Left renal pelvis (tissue), 4 donors: ENCODE measurements at regions not wholly inside any gene's neighbourhood (a gene's known extent, or its start where the extent isn't known, plus 50 kb on each side); places are given as distances from the start of the nearest gene placed in this dataset.
"Not testable (repeated sequence)": the region's sequence is repeated elsewhere in the genome, so short reads cannot be mapped to it uniquely, and the experiment has no call there.

Experiments
- DNase-seq, 4 donors: peaks; one replicate each; pipeline ENCODE4 v3.0.0-alpha.2; 2013; ENCODE audit warnings: low read depth in 4 of 4, low spot score in 3 of 4

DNA sequence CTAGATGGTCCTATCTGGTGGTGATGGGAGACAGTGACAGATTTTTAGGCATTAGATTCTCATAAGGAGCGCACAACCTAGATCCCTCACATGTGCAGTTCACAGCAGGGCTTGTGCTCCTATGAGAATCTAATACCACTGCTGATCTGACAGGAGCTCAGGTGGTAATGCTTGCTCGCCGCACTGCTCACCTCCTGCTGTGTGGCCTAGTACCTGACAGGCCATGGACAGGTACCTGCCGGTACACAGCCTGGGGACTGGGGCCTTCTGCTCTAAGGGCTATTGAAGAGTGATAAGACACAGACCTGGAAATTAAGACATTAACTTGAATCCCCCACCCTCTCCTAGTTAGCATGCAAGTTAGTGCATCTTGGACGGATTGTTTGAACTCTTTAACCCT lies 64.4 kb downstream of the KLRB1 start:
- DNase-seq: not testable (repeated sequence)

GRCh38 chr12:9542827-9543226 lies 64.9 kb downstream of the KLRB1 start:
- not testable (repeated sequence) for DNase-seq

DNA sequence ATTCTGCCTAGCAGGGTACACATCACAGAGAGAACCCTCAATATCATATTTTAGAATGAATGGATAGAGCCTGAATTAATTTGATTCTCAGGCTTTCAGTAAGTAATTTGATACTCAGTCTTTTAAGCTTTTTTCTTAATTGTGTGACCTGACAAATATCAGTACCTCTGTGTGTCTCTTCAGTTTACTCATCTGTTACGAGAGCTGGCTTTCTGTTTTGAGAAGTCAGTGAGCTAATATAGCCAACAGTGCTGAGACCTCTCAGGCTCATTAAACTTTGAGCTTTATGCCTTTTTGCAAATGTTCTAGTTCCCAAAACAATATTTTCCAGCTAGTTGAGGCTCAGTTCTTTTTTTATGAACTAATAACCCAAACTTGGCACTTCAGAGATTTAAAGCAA lies 91.8 kb downstream of the KLRB1 start:
- DNase-seq: not testable (repeated sequence)

DNA sequence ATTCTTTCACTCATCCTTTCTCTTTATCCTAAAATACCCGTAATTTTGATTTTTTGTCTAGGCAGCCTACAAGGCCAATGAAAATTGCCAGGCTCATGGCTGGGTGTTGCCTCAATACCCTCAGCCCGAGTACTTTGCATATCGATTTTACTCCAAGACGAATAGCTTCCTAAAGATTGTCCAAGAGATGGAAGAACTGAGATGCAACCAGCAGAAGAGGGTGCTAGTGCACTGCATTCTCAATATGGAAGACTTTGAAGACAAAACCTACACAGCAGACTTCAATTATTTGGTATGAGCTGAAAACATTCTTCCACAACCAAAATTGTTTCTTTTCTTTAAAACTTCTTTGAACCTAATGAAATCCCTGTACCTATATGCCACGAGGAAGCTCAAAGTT lies 95.0 kb downstream of the KLRB1 start:
- not testable (repeated sequence) for DNase-seq

DNA sequence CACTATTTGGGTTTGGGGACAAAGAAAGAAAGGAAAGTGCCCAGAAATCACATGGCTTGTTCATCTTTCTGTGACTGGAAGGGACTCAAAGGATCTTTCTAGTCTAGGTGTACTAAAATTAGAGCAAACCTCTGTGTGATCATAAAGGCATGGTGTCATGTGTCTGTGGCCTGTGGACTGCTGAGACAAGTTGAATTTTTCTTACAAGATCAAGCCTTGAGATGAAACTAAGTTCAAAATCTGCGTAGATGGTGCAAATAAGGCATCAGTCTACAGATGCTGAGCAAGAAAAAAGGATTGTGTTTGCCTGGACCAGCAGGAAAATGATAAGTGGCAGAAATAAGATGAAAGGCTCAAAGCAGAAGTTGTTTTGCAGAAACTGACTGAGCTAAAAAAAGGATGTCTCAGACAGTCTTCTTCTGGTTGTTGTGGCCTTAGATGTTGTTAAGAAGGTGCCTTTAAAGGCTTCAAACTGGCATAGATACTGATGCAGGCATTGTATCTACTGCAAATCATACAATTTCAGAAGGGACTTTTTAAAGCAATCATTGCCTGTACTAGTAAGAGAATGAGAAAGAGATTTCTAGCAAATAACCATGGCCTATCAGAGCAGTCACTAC lies 97.2 kb downstream of the KLRB1 start:
- DNase-seq: not testable (repeated sequence)

- no peak for DNase-seq
These were observed 98.1 kb downstream of the KLRB1 start for GRCh38 chr12:9509464-9510161.

- DNase-seq: no peak
These were observed 101.0 kb downstream of the KLRB1 start for GRCh38 chr12:9506746-9507145.

DNA sequence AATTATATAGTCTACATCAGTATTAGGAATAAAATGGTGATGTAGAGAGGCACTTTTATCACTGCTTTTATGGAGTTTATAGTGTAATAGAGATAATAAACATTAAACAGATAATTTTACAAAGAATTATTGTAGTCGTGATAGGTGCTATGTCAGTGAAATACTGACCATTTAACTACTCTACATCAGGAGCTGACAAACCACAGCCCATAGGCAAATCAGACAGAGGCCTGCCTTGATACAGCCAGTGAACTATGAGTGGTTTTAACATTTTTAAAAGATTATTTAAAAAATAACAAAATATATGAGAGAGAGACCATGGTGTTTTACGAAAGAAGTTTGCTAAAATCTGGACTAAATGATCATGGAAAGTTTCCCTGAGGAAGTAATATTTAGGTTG lies 104.3 kb downstream of the KLRB1 start:
- not testable (repeated sequence) for DNase-seq

- DNase-seq: not testable (repeated sequence)
These were observed 104.9 kb downstream of the KLRB1 start for GRCh38 chr12:9502845-9503244.

GRCh38 chr12:9493325-9493724 lies 114.4 kb downstream of the KLRB1 start:
- DNase-seq: not testable (repeated sequence)

DNA sequence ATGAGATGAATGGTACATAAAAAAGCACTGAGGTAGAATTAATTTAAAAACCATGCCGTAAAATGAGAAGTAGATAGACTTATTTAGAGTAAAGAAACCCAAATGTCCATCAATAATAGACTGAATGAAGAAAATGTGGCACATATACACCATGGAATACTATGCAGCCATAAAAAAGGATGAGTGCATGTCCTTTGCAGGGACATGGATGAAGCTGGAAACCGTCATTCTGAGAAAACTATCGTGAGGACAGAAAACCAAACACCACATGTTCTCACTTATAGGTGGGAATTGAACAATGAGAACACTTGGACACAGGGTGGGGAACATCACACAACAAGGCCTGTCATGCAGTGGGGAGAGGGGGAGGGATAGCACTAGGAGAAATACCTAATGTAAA lies 126.4 kb downstream of the KLRB1 start:
- not testable (repeated sequence) for DNase-seq

DNA sequence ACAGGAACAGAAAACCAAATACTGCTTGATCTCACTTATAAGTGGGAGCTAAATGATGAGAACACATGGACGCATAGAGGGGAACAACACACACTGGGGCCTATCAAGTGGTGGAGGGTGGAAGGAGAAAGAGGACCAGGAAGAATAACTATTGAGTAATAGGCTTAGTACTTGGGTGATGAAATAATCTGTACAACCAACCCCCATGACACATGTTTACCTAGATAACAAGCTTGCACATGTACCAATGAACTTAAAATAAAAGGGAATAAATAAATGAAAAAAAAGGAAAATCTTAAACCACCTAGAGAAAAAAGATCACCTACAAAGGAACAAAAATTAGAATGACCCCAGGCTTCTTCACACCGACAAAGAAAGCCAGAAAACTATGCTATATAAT lies 133.5 kb downstream of the KLRB1 start:
- not testable (repeated sequence) for DNase-seq

- not testable (repeated sequence) for DNase-seq
These were observed 134.1 kb downstream of the KLRB1 start for GRCh38 chr12:9473638-9474037.

DNA sequence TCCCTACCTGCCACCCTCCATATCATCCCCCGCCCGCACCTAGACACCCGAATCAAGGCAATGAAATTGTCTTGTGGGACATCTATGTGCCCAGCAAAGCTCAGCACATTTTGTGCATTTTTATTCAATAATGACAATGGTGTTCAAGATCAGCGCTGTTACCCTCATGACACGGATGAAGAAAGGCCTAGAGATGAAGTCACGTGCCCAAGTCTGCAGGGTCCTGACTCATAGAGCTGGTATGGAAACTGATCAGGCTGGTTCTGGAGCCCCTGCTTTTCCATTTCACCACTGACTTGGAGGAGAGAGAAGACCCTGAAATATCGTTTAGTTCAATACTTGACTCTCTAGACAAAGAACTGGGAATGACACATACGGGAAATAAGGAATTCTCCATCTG lies 136.2 kb downstream of the KLRB1 start:
- DNase-seq: not testable (repeated sequence)

DNA sequence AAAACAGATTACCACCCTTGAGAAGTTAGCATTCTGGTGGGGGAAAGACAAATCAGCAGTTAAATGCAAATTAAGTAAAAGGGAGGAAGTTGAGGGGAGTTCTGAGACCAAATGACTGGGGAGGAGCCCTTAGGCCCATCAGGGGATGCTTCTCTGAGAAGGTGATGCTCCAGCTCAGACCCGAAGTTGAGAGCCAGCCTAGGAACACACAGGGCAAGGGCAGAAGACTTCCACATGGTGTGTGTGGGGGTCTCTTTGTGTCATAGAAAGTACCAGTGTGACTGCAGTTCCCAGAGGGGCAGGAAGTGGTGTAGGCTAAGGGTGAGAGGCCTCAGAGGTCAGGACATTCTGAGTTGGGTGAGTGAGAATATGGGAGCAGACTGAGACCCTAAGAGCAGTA lies 137.3 kb downstream of the KLRB1 start:
- DNase-seq: not testable (repeated sequence)

- not testable (repeated sequence) for DNase-seq
These were observed 137.8 kb downstream of the KLRB1 start for GRCh38 chr12:9469956-9470355.

DNA sequence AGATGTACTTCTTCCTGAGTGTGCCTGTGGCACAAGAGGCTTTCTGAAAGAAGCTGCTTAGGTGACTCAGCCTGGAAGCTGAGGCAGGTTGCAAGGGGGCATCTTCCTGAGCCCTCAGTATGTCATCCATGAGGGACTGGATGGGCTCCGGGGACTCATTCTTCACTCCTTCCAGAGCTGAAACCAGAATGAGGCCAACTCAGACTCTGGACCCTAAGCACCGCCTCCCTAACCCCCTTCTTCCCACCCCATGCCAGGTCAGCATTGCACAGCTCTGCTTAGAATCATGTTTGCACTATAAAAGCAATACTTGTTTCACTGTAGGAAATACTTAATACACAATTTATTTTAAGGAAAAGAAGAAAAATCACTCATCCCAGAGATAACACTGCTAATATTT lies 138.3 kb downstream of the KLRB1 start:
- not testable (repeated sequence) for DNase-seq

GRCh38 chr12:9468998-9469397 lies 138.7 kb downstream of the KLRB1 start:
- peak in 2 of 4 donors; percentile 26 to 42 for DNase-seq

- not testable (repeated sequence) for DNase-seq
These were observed 139.6 kb downstream of the KLRB1 start for GRCh38 chr12:9468144-9468543.

- no peak for DNase-seq
These were observed 143.3 kb downstream of the KLRB1 start for GRCh38 chr12:9464408-9464807.

GRCh38 chr12:9455516-9455915 lies 152.2 kb downstream of the KLRB1 start:
- DNase-seq: not testable (repeated sequence)

DNA sequence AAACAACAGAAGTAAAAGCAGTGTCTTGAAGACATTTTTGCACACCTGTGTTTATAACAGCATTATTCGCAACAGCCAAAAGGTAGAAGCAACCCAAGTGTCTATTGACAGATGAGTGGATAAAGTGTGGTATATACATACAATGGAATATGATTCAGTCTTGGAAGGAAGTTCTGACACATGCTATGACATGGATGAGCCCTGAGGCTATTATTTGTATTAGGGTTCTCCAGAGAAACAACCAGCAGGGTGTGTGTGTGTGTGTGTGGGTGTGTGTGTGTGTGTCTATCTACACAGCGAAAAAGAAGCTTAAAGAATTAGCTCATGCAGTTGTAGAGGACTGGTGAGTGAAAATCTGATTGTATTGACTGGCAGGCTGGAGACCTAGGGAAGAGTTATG lies 153.7 kb downstream of the KLRB1 start:
- DNase-seq: not testable (repeated sequence)
